ENCODE measurements at regions not wholly inside any gene's neighbourhood (a gene's known extent, or its start where the extent isn't known, plus 50 kb on each side); places are given as distances from the start of the nearest gene placed in this dataset.

DNA sequence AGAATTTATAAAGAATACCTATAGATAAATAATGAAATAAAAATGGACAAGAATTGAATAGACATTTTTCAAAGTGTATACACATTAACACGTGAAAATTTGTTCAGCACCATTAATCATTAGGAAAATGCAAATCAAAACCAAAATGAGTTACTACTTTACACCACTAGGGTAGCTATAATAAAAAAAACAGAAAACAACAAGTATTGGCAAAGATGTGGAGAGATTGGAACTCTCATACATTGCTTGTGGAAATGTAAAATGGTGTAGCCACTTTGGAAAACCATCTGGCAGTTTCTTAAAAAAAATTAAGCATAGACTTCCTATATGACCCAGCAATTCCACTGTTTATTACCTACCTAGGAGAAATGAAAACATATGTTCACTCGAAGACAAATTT lies 172.8 kb upstream of the P2RY1 start:
- Histone ChIP-seq H3K27me3 (ENCODE audit: control insufficient read depth, insufficient read depth, low read length) (no peaks in the 10 kb centered on the region), H3K9me3 (ENCODE audit: control insufficient read depth, low read depth, low read length) (peaks cover 3% of the 10 kb centered on the region), H3K4me3 (ENCODE audit: low read length) (no peak overlapping the region), H3K4me1 (ENCODE audit: control insufficient read depth, insufficient read depth, low read length) (no peaks in the 10 kb centered on the region), H3K27ac (ENCODE audit: low read length) (no peak overlapping the region), H3K36me3 (ENCODE audit: control insufficient read depth, insufficient read depth, low read length) (no peaks in the 10 kb centered on the region)
- DNase-seq: no peak
- 100% methylated on average over 1 of the region's 2 CpGs for WGBS (ENCODE audit: insufficient coverage, low lambda C conversion rate)

GRCh38 chr3:152664766-152665165 lies 170.2 kb upstream of the P2RY1 start:
- H3K9me3 ChIP-seq (ENCODE audit: control insufficient read depth, low read depth, low read length): peaks cover 3% of the 10 kb centered on the region
- no peaks in the 10 kb centered on the region for H3K4me1 ChIP-seq (ENCODE audit: control insufficient read depth, insufficient read depth, low read length)

GRCh38 chr3:152667267-152667666 lies 167.7 kb upstream of the P2RY1 start:
- H3K27me3 ChIP-seq (ENCODE audit: control insufficient read depth, insufficient read depth, low read length): no peaks in the 10 kb centered on the region
- no peak overlapping the region for H3K27ac ChIP-seq (ENCODE audit: low read length)
- H3K4me3 ChIP-seq (ENCODE audit: low read length): no peak overlapping the region
- H3K36me3 ChIP-seq (ENCODE audit: control insufficient read depth, insufficient read depth, low read length): no peaks in the 10 kb centered on the region
- no peak for DNase-seq
- H3K4me1 ChIP-seq (ENCODE audit: control insufficient read depth, insufficient read depth, low read length): no peaks in the 10 kb centered on the region
- peaks cover 3% of the 10 kb centered on the region for H3K9me3 ChIP-seq (ENCODE audit: control insufficient read depth, low read depth, low read length)

More at GRCh38 chr3:152664766-152665165, 170.2 kb upstream of the P2RY1 start:
- DNase-seq: no peak
- no peaks in the 10 kb centered on the region for H3K36me3 ChIP-seq (ENCODE audit: control insufficient read depth, insufficient read depth, low read length)
- H3K27me3 ChIP-seq (ENCODE audit: control insufficient read depth, insufficient read depth, low read length): no peaks in the 10 kb centered on the region
- no peak overlapping the region for H3K27ac ChIP-seq (ENCODE audit: low read length)
- H3K4me3 ChIP-seq (ENCODE audit: low read length): no peak overlapping the region

DNA sequence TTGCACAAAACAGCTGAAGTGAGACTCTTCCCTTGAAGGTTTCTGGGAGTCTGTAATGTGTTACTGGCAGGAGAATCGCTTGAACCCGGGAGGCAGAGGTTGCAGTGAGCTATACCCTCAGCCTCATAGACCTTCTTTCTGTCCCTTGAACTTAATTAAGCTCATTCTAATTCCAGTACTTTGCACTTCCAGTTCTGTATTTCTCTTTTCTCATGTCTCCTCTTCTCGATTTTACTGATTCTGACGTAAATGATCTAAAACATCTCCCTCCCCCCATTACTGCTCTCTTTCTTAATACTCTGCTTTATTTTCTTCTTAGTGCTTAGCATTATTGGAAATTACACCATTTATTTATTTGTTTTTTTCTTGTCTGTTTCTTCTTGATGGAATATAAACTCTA lies 165.4 kb upstream of the P2RY1 start:
- no peak overlapping the region for H3K4me3 ChIP-seq (ENCODE audit: low read length)
- no peaks in the 10 kb centered on the region for H3K36me3 ChIP-seq (ENCODE audit: control insufficient read depth, insufficient read depth, low read length)
- 97% methylated on average over 3 of the region's 4 CpGs for WGBS (ENCODE audit: insufficient coverage, low lambda C conversion rate)
- no peaks in the 10 kb centered on the region for H3K4me1 ChIP-seq (ENCODE audit: control insufficient read depth, insufficient read depth, low read length)
- no peaks in the 10 kb centered on the region for H3K9me3 ChIP-seq (ENCODE audit: control insufficient read depth, low read depth, low read length)
- DNase-seq: no peak
- no peak overlapping the region for H3K27ac ChIP-seq (ENCODE audit: low read length)
- H3K27me3 ChIP-seq (ENCODE audit: control insufficient read depth, insufficient read depth, low read length): no peaks in the 10 kb centered on the region

GRCh38 chr3:152671446-152672319 lies 163.2 kb upstream of the P2RY1 start:
- Histone ChIP-seq H3K27ac (ENCODE audit: low read length) (no peak overlapping the region), H3K4me1 (ENCODE audit: control insufficient read depth, insufficient read depth, low read length) (no peaks in the 10 kb centered on the region), H3K27me3 (ENCODE audit: control insufficient read depth, insufficient read depth, low read length) (no peaks in the 10 kb centered on the region), H3K9me3 (ENCODE audit: control insufficient read depth, low read depth, low read length) (no peaks in the 10 kb centered on the region), H3K36me3 (ENCODE audit: control insufficient read depth, insufficient read depth, low read length) (no peaks in the 10 kb centered on the region), H3K4me3 (ENCODE audit: low read length) (no peak overlapping the region)
- DNase-seq: no peak
- 100% methylated on average over 3 of the region's 8 CpGs for whole genome bisulfite sequencing (ENCODE audit: insufficient coverage, low lambda C conversion rate)

GRCh38 chr3:152672320-152672649 lies 162.6 kb upstream of the P2RY1 start:
- Histone ChIP-seq H3K9me3 (ENCODE audit: control insufficient read depth, low read depth, low read length) (no peaks in the 10 kb centered on the region), H3K27me3 (ENCODE audit: control insufficient read depth, insufficient read depth, low read length) (no peaks in the 10 kb centered on the region), H3K4me1 (ENCODE audit: control insufficient read depth, insufficient read depth, low read length) (no peaks in the 10 kb centered on the region), H3K36me3 (ENCODE audit: control insufficient read depth, insufficient read depth, low read length) (no peaks in the 10 kb centered on the region), H3K27ac (ENCODE audit: low read length) (no peak overlapping the region), H3K4me3 (ENCODE audit: low read length) (no peak overlapping the region)
- no CpG with 5 or more reads among the region's 3 CpGs for WGBS (ENCODE audit: insufficient coverage, low lambda C conversion rate)
- no peak for DNase-seq

GRCh38 chr3:152676810-152677379 lies 158.0 kb upstream of the P2RY1 start:
- no peak for DNase-seq
- H3K4me1 ChIP-seq (ENCODE audit: control insufficient read depth, insufficient read depth, low read length): no peaks in the 10 kb centered on the region
- H3K27ac ChIP-seq (ENCODE audit: low read length): no peak overlapping the region
- no peaks in the 10 kb centered on the region for H3K27me3 ChIP-seq (ENCODE audit: control insufficient read depth, insufficient read depth, low read length)
- 92% methylated on average over 2 of the region's 2 CpGs for WGBS (ENCODE audit: insufficient coverage, low lambda C conversion rate)
- no peaks in the 10 kb centered on the region for H3K36me3 ChIP-seq (ENCODE audit: control insufficient read depth, insufficient read depth, low read length)
- H3K9me3 ChIP-seq (ENCODE audit: control insufficient read depth, low read depth, low read length): no peaks in the 10 kb centered on the region
- H3K4me3 ChIP-seq (ENCODE audit: low read length): no peak overlapping the region

DNA sequence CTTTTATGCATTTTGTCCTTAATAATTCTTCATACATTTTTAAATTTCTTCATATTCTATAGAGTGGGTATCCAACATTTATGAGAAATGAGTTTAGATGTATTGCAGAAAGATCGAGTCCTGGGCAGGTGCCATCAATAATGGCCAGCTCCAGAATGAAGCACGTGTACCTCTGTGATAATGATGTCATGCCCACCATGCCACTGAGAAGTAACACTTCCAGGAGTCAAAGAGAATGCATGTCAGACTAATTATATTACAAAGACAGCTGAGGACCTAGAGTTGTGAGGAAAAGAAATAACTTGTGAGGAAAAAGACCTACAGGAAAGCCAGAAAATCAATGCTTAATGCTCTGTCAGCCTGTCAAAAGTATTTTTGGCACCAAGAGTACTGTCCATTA lies 157.4 kb upstream of the P2RY1 start:
- no peak for DNase-seq
- WGBS (ENCODE audit: insufficient coverage, low lambda C conversion rate): no CpG with 5 or more reads among the region's 2 CpGs
- no peak overlapping the region for H3K27ac ChIP-seq (ENCODE audit: low read length)

GRCh38 chr3:152682477-152682876 lies 152.5 kb upstream of the P2RY1 start:
- no peak overlapping the region for H3K4me3 ChIP-seq (ENCODE audit: low read length)
- no peak for DNase-seq
- H3K4me1 ChIP-seq (ENCODE audit: control insufficient read depth, insufficient read depth, low read length): no peaks in the 10 kb centered on the region
- H3K9me3 ChIP-seq (ENCODE audit: control insufficient read depth, low read depth, low read length): no peaks in the 10 kb centered on the region
- no peaks in the 10 kb centered on the region for H3K36me3 ChIP-seq (ENCODE audit: control insufficient read depth, insufficient read depth, low read length)
- no peaks in the 10 kb centered on the region for H3K27me3 ChIP-seq (ENCODE audit: control insufficient read depth, insufficient read depth, low read length)
- no peak overlapping the region for H3K27ac ChIP-seq (ENCODE audit: low read length)

More for the DNA sequence above, 157.4 kb upstream of the P2RY1 start:
- Histone ChIP-seq H3K27me3 (ENCODE audit: control insufficient read depth, insufficient read depth, low read length) (no peaks in the 10 kb centered on the region), H3K36me3 (ENCODE audit: control insufficient read depth, insufficient read depth, low read length) (no peaks in the 10 kb centered on the region), H3K4me3 (ENCODE audit: low read length) (no peak overlapping the region), H3K4me1 (ENCODE audit: control insufficient read depth, insufficient read depth, low read length) (no peaks in the 10 kb centered on the region), H3K9me3 (ENCODE audit: control insufficient read depth, low read depth, low read length) (no peaks in the 10 kb centered on the region)

DNA sequence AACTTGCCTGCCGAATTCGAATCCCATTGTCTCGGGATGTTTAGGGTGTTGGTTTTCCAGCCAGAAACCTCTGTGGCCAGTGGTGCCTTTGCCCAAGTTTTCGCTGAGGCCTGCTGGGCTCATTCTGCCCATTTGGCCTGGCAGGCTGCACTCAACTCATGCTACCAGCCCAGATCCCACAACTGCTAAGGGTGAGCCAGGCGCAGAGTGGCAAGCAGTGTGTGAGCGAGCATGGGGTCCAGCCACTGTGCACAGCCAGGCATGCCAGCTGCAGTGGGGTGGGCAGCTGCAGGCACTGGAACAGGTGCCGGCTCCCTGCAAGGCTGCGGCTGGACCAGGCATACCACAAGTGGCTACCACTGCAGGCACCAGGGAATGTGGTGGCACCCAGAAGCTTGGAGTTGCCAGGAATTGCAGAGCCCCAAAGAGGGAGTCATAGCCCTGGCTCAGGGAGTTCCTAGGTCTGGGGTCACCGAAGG lies 151.4 kb upstream of the P2RY1 start:
- H3K9me3 ChIP-seq (ENCODE audit: control insufficient read depth, low read depth, low read length): no peaks in the 10 kb centered on the region
- H3K4me1 ChIP-seq (ENCODE audit: control insufficient read depth, insufficient read depth, low read length): no peaks in the 10 kb centered on the region
- WGBS (ENCODE audit: insufficient coverage, low lambda C conversion rate): no CpG with 5 or more reads among the region's 9 CpGs
- no peak overlapping the region for H3K27ac ChIP-seq (ENCODE audit: low read length)
- DNase-seq: no peak
- no peak overlapping the region for H3K4me3 ChIP-seq (ENCODE audit: low read length)
- H3K27me3 ChIP-seq (ENCODE audit: control insufficient read depth, insufficient read depth, low read length): no peaks in the 10 kb centered on the region
- H3K36me3 ChIP-seq (ENCODE audit: control insufficient read depth, insufficient read depth, low read length): no peaks in the 10 kb centered on the region

DNA sequence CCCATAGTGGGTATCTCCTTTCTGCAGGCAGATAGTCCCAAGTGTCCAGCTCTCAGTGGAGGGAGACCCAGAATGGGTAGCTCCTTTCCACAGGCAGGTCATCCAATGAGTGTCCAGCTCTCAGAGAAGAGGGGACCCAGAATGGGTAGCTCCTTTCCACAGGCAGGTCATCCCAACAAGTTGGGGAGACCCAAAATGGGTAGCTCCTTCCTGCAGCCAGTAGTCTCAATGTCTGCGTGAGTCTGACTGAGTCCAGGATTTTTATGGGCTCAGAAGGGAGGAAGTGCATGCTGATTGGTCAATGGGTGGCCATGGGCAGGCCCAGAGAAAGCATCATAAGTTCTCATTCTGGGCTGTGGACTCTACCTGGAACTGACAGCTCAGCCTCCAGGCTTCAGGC lies 150.7 kb upstream of the P2RY1 start:
- Histone ChIP-seq H3K4me1 (ENCODE audit: control insufficient read depth, insufficient read depth, low read length) (no peaks in the 10 kb centered on the region), H3K27me3 (ENCODE audit: control insufficient read depth, insufficient read depth, low read length) (no peaks in the 10 kb centered on the region), H3K9me3 (ENCODE audit: control insufficient read depth, low read depth, low read length) (no peaks in the 10 kb centered on the region), H3K36me3 (ENCODE audit: control insufficient read depth, insufficient read depth, low read length) (no peaks in the 10 kb centered on the region), H3K4me3 (ENCODE audit: low read length) (no peak overlapping the region), H3K27ac (ENCODE audit: low read length) (no peak overlapping the region)
- DNase-seq: no peak
- no CpG with 5 or more reads among the region's 1 CpG for WGBS (ENCODE audit: insufficient coverage, low lambda C conversion rate)
